IPS-NIHi7 (cell line): ENCODE measurements at regions not wholly inside any gene's neighbourhood (a gene's known extent, or its start where the extent isn't known, plus 50 kb on each side); places are given as distances from the start of the nearest gene placed in this dataset.

Experiments
- DNase-seq: peaks from one replicate; pipeline ENCODE4 v3.0.0; 2012; ENCODE audit warnings: mixed read lengths; ENCODE audit errors: extremely low spot score

- no peak for DNase-seq
Measured at GRCh38 chr18:30072609-30073385, 969.7 kb downstream of the DSC3 start.

GRCh38 chr18:30066288-30066687 is 976.3 kb downstream of the DSC3 start:
- DNase-seq: no peak

DNA sequence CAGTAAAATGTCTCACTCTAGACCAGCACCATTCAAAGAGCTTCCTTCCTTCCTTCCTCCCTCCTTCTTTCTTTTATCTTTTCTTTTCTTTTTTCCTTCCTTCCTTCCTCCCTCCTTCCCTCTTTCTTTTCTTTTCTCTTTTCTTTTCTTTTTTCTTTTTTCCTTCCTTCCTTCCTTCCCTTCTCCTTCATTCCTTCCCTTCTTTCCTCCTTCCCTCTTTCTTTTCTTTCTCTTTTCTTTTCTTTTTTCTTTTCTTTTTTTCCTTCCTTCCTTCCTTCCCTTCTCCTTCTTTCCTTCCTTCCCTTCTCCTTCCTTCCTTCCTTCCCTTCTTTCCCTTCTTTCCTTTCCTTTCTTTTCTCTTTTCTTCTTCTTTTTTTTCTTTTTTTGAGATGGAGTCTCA is 985.1 kb downstream of the DSC3 start:
- no peak for DNase-seq

DNA sequence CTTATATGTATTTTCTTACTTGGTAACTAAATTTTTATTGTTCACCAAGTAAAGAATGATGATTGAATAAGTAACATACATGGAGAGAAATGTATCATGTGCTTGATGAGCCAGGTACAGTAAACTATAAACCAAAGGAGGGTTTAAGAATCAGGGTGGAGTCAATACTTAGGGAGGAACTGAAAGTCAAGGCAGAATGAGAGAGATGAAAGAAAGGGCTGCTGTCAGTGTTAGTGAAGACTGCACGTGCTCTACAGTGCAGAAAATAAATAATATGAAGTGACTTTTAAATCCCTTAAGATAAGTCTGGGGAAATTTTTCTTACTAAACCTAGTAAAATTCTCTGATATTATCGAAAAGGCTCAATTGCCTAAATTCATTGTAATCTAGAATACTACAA is 986.0 kb downstream of the DSC3 start:
- DNase-seq: no peak

DNA sequence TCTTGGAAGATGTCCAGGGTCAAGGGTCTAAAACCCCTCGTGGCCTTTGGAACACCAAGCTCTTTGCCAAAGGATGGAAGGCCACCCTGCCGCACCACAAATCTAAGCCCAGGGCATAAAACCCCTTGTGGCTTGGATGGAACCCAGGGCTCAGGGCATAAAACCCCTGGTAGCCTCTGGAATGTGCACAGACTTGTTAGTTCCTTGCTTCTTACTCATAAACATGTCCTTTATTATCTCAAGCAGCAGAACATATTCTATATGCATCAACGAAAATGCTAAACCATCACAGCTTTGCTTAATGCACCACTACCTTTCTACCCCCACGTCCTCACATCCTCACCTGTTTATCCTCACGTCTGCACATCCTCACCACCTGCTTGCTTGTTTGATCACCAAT is 998.0 kb downstream of the DSC3 start:
- no peak for DNase-seq

DNA sequence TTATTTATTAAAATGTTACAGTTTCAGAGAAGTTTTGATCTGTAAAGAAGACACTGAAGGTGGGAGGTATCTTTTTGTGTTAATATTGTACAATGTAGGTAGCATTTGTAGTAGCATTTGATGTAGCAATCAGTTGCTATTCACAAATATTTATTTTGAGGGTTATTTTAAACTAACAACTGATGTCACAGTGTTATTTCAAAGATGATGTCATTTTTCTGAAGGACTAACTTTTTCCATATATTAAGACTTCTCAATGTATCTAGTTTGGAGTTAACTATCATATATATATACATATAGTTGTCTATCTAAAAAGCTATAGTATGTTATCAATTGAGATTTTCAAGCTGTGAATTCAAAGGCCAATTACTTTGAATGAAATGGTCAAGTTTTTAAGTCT is 1003.3 kb downstream of the DSC3 start:
- no peak for DNase-seq

GRCh38 chr18:30034818-30035217 is 1007.7 kb downstream of the DSC3 start:
- no peak for DNase-seq

DNA sequence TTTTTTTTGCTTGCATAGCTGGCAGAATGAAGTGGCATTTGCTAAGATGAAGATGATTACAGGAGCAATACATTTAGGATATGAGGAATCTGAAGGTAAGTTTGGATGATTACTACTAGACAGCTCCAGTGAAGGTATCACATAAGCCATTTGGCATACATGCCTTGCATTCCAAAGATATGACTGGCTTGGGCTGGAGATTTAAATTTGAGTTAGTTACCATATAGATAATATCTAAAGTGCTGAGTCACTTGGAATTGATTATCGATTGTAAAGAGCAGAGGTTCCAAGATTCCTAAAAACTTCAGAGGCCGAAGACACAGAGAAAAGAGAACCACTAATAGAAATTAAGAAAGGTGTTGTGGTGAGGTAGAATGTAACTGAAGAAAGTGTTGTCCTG is 1026.4 kb downstream of the DSC3 start:
- DNase-seq: no peak

DNA sequence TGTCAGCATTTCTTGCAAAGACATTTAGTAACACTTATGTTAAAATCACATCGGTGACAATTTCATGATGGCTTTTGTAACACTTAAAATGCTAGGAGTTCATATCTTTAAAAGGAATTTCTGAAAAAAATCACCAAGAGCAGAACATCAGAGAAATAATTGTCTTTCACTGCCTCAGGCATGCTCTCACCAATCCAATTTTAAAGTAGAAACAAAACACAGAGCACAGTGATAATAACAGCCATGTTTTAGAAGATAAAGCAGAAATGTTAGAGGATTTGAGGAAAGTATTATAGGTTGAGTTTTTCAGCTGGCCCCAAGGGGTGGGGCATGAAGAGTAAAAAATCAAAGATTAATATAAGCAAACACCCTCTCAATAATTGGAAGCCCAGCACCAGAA is 1037.6 kb downstream of the DSC3 start:
- DNase-seq: no peak

GRCh38 chr18:29982218-29982617 is 1060.3 kb downstream of the DSC3 start:
- no peak for DNase-seq

DNA sequence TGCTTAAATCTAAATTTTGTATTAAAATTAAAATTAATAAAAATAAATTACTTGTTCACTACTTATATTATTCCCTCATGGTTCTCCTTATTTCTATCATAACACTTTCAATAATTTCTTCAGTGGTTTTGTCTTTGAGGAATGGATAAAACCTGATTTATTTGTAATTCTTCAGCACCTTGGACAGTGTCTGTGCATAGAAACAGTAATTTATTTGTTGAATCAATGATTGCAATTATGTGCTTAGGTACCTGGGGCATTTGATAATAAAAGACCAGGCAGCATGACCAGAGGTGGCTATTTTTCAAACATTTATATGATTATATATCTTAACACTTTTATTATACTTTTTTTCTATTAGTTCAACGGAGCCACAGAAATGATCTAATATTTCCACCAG is 1062.7 kb downstream of the DSC3 start:
- no peak for DNase-seq

GRCh38 chr18:29969876-29970275 is 1072.7 kb downstream of the DSC3 start:
- no peak for DNase-seq

DNA sequence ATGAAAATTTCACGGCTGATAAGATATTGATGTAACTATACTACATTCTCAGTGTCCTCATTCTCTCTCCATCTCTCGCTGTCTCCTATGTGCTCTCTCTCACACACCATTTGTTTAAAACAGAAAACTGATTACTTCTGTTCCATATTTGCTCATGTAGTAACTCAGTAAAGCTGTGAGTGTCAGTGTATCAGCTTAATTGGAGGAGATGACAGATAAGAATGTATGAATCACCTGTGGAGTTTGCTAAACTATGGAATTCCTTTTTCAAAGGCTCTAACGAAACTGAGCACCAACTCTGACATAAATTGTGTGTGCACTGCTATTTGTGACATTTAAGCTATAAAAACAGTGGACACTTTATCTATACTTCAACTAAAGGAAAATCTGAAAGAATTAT is 1080.0 kb downstream of the DSC3 start:
- no peak for DNase-seq

- DNase-seq: no peak
Measured at GRCh38 chr18:29960539-29960938, 1082.0 kb downstream of the DSC3 start.

- no peak for DNase-seq
Measured at GRCh38 chr18:29930231-29930630, 1112.3 kb downstream of the DSC3 start.

DNA sequence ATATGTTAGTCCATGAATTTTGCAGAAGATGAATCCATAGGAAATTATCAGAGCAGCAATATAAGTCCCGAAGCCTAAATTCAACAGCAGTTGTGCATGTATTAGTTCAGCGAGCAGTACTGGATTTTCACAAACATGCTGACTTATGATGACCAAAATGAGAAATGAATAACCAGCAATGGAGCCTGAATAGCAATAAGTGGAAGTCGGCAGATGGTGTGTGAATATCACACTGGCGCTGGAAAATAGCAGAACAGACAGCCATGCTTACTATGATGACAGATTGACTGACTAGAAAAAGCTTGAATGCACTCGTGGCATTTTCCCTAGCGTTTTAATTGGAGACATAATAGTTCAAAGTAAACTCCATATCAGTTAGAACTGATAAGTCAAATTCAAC is 1114.5 kb downstream of the DSC3 start:
- DNase-seq: no peak

- no peak for DNase-seq
Measured at GRCh38 chr18:29925566-29925965, 1117.0 kb downstream of the DSC3 start.

GRCh38 chr18:29912351-29912750 is 1130.2 kb downstream of the DSC3 start:
- DNase-seq: no peak

GRCh38 chr18:29892960-29893558 is 1149.5 kb downstream of the DSC3 start:
- DNase-seq: no peak

DNA sequence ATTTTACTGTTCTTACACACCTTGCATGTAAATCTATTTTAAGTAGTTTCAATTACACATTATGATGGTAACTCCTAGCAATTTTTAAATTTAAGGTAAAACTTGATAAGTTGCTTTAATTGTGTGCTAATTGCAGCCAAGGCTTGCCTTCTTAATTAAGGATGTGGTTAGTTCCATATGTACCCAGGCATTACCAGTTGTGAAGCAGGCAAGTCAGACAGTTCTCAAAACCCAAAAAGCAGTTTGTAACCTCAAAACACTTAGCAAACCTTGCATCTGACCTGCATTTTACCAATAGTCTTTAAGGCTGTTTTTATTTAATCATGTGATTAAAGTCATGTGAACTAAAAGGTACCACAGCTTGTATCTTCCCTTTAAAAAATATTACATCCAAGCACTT is 1159.4 kb downstream of the DSC3 start:
- no peak for DNase-seq

- DNase-seq: no peak
Measured at GRCh38 chr18:29882620-29883019, 1159.9 kb downstream of the DSC3 start.

DNA sequence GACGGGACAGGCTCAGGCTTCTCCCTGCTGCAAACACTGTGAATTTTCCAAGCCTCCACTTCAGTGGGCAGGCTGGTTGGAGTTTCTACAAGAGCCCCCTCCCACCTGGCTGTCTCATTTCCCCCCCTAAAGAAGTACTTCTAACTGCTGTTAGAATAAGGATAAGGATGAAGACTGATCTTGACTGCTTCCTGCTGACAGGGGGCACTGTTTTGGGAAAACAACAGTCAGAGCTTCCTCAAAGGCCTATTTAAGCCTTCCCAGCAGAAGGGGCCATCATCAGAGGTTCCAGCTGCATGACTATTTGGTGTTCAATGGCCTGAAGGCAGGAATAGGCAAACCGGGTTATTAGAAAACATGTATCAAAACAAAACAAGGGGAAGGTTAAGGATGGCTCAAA is 1162.8 kb downstream of the DSC3 start:
- DNase-seq: peak; percentile 12

- peak; percentile 37 for DNase-seq
Measured at GRCh38 chr18:29874519-29875098, 1167.9 kb downstream of the DSC3 start.
